Vagina (tissue), 2 donors: ENCODE measurements at regions not wholly inside any gene's neighbourhood (a gene's known extent, or its start where the extent isn't known, plus 50 kb on each side); places are given as distances from the start of the nearest gene placed in this dataset.

Experiments
- POLR2A ChIP-seq, 2 donors: fragments of 450-650 bp; IDR thresholded peaks; one replicate each; pipeline ENCODE4 v1.6.1; 2017; ENCODE audit warnings: antibody characterized with exemption in 2 of 2, mild to moderate bottlenecking in 2 of 2, moderate library complexity in 2 of 2
- TF ChIP-seq, protein P1 (sequence below), 3 experiments: fragments of 450-650 bp in 2 of 3; fragments of 200-600 bp in 1 of 3; sonication (generic) in 1 of 3; IDR thresholded peaks; one replicate each; pipeline ENCODE4 v1.5.1; 2017 to 2019; ENCODE audit warnings: antibody characterized with exemption in 3 of 3, mild to moderate bottlenecking in 2 of 3, moderate library complexity in 2 of 3

DNA sequence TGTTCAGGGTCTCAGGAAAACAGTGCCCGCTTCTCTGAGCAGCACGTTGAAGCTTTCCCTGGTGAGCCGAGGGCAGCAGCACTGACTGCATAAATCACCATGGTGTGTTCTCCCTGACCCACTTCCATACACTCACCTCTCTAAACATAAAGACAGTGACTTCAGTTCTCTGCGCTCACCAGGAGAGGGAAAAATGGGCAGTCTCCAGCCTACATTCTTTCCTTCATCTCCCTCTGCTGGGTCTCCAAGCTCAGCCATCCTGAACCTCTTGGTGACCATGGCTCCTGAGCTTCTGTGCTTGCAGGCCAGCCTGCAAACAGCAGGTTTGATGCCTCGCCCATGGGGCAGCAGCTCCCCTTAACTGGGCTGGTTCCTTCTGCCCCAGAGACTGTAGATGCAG is 236.6 kb upstream of the ZNF32 start:
- no peak for TF ChIP-seq POLR2A (IDR thresholded peaks at IDR 0.05)
- TF ChIP-seq, protein P1, sequence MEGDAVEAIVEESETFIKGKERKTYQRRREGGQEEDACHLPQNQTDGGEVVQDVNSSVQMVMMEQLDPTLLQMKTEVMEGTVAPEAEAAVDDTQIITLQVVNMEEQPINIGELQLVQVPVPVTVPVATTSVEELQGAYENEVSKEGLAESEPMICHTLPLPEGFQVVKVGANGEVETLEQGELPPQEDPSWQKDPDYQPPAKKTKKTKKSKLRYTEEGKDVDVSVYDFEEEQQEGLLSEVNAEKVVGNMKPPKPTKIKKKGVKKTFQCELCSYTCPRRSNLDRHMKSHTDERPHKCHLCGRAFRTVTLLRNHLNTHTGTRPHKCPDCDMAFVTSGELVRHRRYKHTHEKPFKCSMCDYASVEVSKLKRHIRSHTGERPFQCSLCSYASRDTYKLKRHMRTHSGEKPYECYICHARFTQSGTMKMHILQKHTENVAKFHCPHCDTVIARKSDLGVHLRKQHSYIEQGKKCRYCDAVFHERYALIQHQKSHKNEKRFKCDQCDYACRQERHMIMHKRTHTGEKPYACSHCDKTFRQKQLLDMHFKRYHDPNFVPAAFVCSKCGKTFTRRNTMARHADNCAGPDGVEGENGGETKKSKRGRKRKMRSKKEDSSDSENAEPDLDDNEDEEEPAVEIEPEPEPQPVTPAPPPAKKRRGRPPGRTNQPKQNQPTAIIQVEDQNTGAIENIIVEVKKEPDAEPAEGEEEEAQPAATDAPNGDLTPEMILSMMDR (IDR thresholded peaks at IDR 0.05) = no peak
